Brain microvascular endothelial cell (primary cell): ENCODE measurements at regions not wholly inside any gene's neighbourhood (a gene's known extent, or its start where the extent isn't known, plus 50 kb on each side); places are given as distances from the start of the nearest gene placed in this dataset.

ENCODE experiments used
- DNase-seq: peaks from one replicate; pipeline ENCODE4 v3.0.0-alpha.2; 2020
- H3K27ac ChIP-seq: fragments of 250-450 bp; sonication (Bioruptor Pico); 2 replicates; pipeline ENCODE4 v1.5.1; 2020; ENCODE audit warnings: mild to moderate bottlenecking, moderate library complexity
- H3K27me3 ChIP-seq: fragments of 250-450 bp; sonication (Bioruptor Pico); replicated peaks from 2 replicates; pipeline ENCODE4 v1.5.1; 2020; ENCODE audit warnings: mild to moderate bottlenecking
- H3K36me3 ChIP-seq: fragments of 250-450 bp; sonication (Bioruptor Pico); replicated peaks from 2 replicates; pipeline ENCODE4 v1.5.1; 2020; ENCODE audit warnings: mild to moderate bottlenecking
- H3K4me3 ChIP-seq: 2 replicates; pipeline ENCODE4 v1.5.1; 2011; ENCODE audit warnings: low read depth, mild to moderate bottlenecking, control low read depth, low read length, moderate library complexity
- CTCF ChIP-seq: IDR thresholded peaks from 2 replicates; pipeline ENCODE4 v1.5.1; 2011; ENCODE audit warnings: low read depth, mild to moderate bottlenecking, moderate library complexity, low read length, control low read depth, inconsistent platforms; ENCODE audit errors: missing control alignments
- in situ Hi-C: cut with HindIII; loops from 2 replicates; pipeline ENCODE4 v1.10.0; 2017; ENCODE audit warnings: low sequenced_read_pairs, low pct_ligation_motif_present

GRCh38 chr3:71919572-71919971, 134.6 kb upstream of the PROK2 start:
- H3K27me3 ChIP-seq, result no peaks in the 10 kb centered on the region
- DNase-seq, result no peak
- no peak overlapping the region for H3K4me3 ChIP-seq
- no peaks in the 10 kb centered on the region for H3K36me3 ChIP-seq
- in situ Hi-C loops, result no loop called here
- no peak overlapping the region for H3K27ac ChIP-seq
- TF ChIP-seq CTCF, result no peak

GRCh38 chr3:71917545-71917944, 132.6 kb upstream of the PROK2 start:
- no peaks in the 10 kb centered on the region for H3K27me3 ChIP-seq

GRCh38 chr3:71916747-71917369, 131.9 kb upstream of the PROK2 start:
- H3K27ac ChIP-seq, result no peak overlapping the region
- DNase-seq, result no peak
- no peak for TF ChIP-seq CTCF
- no peaks in the 10 kb centered on the region for H3K27me3 ChIP-seq
- in situ Hi-C loops, result no loop called here
- H3K36me3 ChIP-seq, result no peaks in the 10 kb centered on the region
- no peak overlapping the region for H3K4me3 ChIP-seq

More at GRCh38 chr3:71917545-71917944, 132.6 kb upstream of the PROK2 start:
- no peak for DNase-seq
- H3K27ac ChIP-seq, result no peak overlapping the region
- in situ Hi-C loops, result no loop called here
- H3K4me3 ChIP-seq, result no peak overlapping the region
- H3K36me3 ChIP-seq, result no peaks in the 10 kb centered on the region
- no peak for TF ChIP-seq CTCF

- DNase-seq, result no peak
- TF ChIP-seq CTCF, result no peak
- in situ Hi-C loops, result no loop called here
These were observed 128.0 kb upstream of the PROK2 start for GRCh38 chr3:71912839-71913495.

GRCh38 chr3:71910108-71910507, 125.2 kb upstream of the PROK2 start:
- in situ Hi-C loops, result no loop called here
- H3K27ac ChIP-seq, result no peak overlapping the region
- no peak overlapping the region for H3K4me3 ChIP-seq
- no peaks in the 10 kb centered on the region for H3K36me3 ChIP-seq
- no peaks in the 10 kb centered on the region for H3K27me3 ChIP-seq
- DNase-seq, result no peak
- no peak for TF ChIP-seq CTCF

More at GRCh38 chr3:71912839-71913495, 128.0 kb upstream of the PROK2 start:
- H3K27me3 ChIP-seq, result no peaks in the 10 kb centered on the region
- H3K36me3 ChIP-seq, result no peaks in the 10 kb centered on the region
- no peak overlapping the region for H3K27ac ChIP-seq
- H3K4me3 ChIP-seq, result no peak overlapping the region

GRCh38 chr3:71907996-71908395, 123.0 kb upstream of the PROK2 start:
- no peak for DNase-seq
- H3K4me3 ChIP-seq, result no peak overlapping the region
- TF ChIP-seq CTCF, result no peak
- no peak overlapping the region for H3K27ac ChIP-seq
- no peaks in the 10 kb centered on the region for H3K36me3 ChIP-seq
- in situ Hi-C loops, result no loop called here
- H3K27me3 ChIP-seq, result no peaks in the 10 kb centered on the region
